Chondrocyte (in vitro differentiated cells): ENCODE measurements at regions not wholly inside any gene's neighbourhood (a gene's known extent, or its start where the extent isn't known, plus 50 kb on each side); places are given as distances from the start of the nearest gene placed in this dataset.

Experiments
- DNase-seq: peaks from one replicate; pipeline ENCODE4 v3.0.0; 2021; ENCODE audit warnings: mixed read lengths, low spot score
- H3K27ac Mint-ChIP-seq: one replicate; pipeline ENCODE4 v1.8.0; 2021; ENCODE audit warnings: mild to moderate bottlenecking, moderate library complexity, mixed read lengths; ENCODE audit not compliant: unreplicated experiment
- H3K27me3 Mint-ChIP-seq: 2 replicates; pipeline ENCODE4 v1.8.0; 2021; ENCODE audit warnings: low read depth, mixed read lengths
- H3K36me3 Mint-ChIP-seq: 2 replicates; pipeline ENCODE4 v1.8.0; 2021; ENCODE audit warnings: low read depth, mixed read lengths
- H3K4me1 Mint-ChIP-seq: 2 replicates; pipeline ENCODE4 v1.8.0; 2021; ENCODE audit warnings: low read depth, mild to moderate bottlenecking, mixed read lengths
- H3K4me3 Mint-ChIP-seq: one replicate; pipeline ENCODE4 v1.8.0; 2021; ENCODE audit warnings: mild to moderate bottlenecking, moderate library complexity, mixed read lengths; ENCODE audit not compliant: unreplicated experiment
- H3K9me3 Mint-ChIP-seq: 2 replicates; pipeline ENCODE4 v1.8.0; 2021; ENCODE audit warnings: low read depth, mixed read lengths
- TF ChIP-seq, protein P1 (sequence below): fragments of 200-600 bp; sonication (generic); IDR thresholded peaks from 2 replicates; pipeline ENCODE4 v1.5.0; 2021; ENCODE audit warnings: antibody characterized with exemption, mild to moderate bottlenecking, moderate library complexity

DNA sequence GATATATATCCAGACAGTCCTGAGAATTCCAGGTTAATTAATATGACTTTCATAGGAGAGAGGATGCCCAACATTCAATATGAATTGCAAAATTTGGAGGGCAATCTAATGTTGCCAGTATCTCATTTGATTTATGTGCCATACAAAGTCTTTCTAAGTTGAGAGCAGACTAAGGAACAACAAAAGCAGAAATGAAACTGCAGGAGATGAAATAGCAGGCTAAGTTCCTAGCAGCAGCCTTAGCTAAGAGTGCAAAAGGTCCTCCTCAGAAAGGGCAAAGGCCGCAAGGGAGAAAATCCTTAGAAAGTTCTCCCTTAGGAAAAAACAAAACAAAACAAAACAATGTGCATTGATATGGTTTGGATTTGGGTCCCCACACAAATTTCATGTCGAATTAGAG lies 602.9 kb upstream of the HTR2C start:
- TF ChIP-seq, protein P1, sequence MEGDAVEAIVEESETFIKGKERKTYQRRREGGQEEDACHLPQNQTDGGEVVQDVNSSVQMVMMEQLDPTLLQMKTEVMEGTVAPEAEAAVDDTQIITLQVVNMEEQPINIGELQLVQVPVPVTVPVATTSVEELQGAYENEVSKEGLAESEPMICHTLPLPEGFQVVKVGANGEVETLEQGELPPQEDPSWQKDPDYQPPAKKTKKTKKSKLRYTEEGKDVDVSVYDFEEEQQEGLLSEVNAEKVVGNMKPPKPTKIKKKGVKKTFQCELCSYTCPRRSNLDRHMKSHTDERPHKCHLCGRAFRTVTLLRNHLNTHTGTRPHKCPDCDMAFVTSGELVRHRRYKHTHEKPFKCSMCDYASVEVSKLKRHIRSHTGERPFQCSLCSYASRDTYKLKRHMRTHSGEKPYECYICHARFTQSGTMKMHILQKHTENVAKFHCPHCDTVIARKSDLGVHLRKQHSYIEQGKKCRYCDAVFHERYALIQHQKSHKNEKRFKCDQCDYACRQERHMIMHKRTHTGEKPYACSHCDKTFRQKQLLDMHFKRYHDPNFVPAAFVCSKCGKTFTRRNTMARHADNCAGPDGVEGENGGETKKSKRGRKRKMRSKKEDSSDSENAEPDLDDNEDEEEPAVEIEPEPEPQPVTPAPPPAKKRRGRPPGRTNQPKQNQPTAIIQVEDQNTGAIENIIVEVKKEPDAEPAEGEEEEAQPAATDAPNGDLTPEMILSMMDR, result no peak
- no peak overlapping the region for H3K4me3 Mint-ChIP-seq
- peaks cover 11% of the 10 kb centered on the region for H3K9me3 Mint-ChIP-seq
- H3K36me3 Mint-ChIP-seq, result no peaks in the 10 kb centered on the region
- no peaks in the 10 kb centered on the region for H3K4me1 Mint-ChIP-seq
- H3K27ac Mint-ChIP-seq, result no peak overlapping the region
- DNase-seq, result no peak
- H3K27me3 Mint-ChIP-seq, result peaks cover 1% of the 10 kb centered on the region

DNA sequence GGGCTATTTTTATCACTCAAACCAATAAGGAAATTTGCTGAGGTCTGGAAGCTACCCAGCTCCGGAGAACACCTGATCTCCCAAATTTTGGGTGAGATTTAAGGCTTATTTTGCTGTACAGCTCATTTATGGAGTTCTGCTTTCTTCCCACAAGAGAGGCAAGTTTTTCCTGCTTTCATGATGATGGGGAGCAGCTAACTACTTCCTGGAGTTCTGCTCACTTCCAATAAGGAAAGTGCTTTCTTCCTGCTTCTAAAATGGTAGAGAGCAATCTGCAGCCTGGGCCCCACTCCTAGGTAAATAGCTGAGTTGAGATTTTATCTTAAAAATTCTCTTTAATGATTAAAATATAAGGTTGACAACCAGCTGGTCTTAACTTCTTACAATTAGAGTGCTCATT lies 606.0 kb upstream of the HTR2C start:
- Mint-ChIP-seq H3K9me3 (peaks cover 11% of the 10 kb centered on the region), H3K27me3 (peaks cover 2% of the 10 kb centered on the region), H3K36me3 (no peaks in the 10 kb centered on the region), H3K27ac (no peak overlapping the region), H3K4me3 (no peak overlapping the region), H3K4me1 (no peaks in the 10 kb centered on the region)
- TF ChIP-seq, protein P1, result no peak
- no peak for DNase-seq

DNA sequence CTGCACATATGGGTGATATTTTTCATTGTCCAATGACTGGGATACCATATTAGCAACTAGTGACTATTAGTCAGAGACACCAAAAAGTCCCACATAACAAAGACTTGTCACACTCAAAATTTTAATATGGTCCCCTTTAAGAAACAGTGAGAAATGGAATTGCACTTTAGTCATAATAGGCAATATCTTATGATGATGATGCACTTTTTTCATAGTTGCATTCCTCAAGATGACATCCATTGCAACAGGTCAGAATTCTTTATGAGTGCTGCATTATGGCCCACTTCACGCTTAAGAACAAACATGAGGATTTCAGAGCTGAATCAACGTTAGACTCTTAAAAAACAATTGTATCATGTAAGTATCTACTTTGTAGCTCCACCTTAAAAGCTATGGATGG lies 608.4 kb upstream of the HTR2C start:
- H3K36me3 Mint-ChIP-seq, result no peaks in the 10 kb centered on the region

DNA sequence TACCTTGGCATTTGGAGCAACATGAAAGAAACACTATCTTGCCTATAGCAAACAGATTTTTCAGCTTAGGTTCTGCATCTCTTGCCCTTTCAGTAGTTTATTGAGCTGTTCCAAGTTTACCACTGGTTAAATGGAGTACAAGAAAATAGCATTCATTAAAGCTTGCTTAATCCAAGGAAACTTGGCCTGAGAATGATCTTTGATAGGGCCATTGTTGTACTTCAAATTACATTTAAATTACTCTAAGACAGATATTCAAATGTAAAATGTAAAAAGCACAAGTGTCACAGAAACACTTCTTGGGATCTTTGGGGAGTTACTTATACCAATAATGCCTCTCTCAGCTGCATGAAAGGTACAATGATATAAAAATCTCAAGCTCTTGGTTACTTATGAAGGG lies 609.0 kb upstream of the HTR2C start:
- TF ChIP-seq, protein P1, result no peak
- H3K27me3 Mint-ChIP-seq, result peaks cover 2% of the 10 kb centered on the region
- H3K9me3 Mint-ChIP-seq, result peaks cover 8% of the 10 kb centered on the region
- no peaks in the 10 kb centered on the region for H3K4me1 Mint-ChIP-seq
- no peaks in the 10 kb centered on the region for H3K36me3 Mint-ChIP-seq
- H3K27ac Mint-ChIP-seq, result no peak overlapping the region
- no peak for DNase-seq
- no peak overlapping the region for H3K4me3 Mint-ChIP-seq

More for the DNA sequence above, 608.4 kb upstream of the HTR2C start:
- Mint-ChIP-seq H3K4me1 (no peaks in the 10 kb centered on the region), H3K4me3 (no peak overlapping the region), H3K9me3 (peaks cover 11% of the 10 kb centered on the region), H3K27me3 (peaks cover 2% of the 10 kb centered on the region), H3K27ac (no peak overlapping the region)
- TF ChIP-seq, protein P1, result no peak
- no peak for DNase-seq

DNA sequence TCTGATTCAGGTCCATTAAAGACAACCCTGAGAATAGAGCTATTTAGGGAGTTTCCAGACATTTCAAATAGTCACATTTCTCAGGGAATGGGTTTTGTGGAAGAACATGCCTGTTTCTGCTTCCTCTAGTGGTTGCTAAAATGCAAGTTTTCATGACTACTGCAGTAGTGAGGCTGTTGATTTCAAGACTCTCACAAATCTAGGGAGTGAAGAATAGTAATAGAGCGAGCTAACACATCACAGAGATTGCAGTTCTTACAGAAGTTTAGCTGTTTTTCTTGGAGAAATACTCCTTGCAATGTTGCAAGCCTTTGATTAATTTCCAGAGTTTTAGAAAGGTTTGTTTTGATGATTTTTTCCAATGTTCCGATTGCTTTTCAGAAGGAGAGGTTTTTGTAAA lies 610.2 kb upstream of the HTR2C start:
- no peaks in the 10 kb centered on the region for H3K36me3 Mint-ChIP-seq

More for the DNA sequence above, 610.2 kb upstream of the HTR2C start:
- Mint-ChIP-seq H3K9me3 (peaks cover under 1% of the 10 kb centered on the region), H3K4me1 (no peaks in the 10 kb centered on the region), H3K27me3 (peaks cover 2% of the 10 kb centered on the region), H3K4me3 (no peak overlapping the region), H3K27ac (no peak overlapping the region)
- TF ChIP-seq, protein P1, result no peak
- no peak for DNase-seq
